GM21360 (cell line): ENCODE measurements at regions not wholly inside any gene's neighbourhood (a gene's known extent, or its start where the extent isn't known, plus 50 kb on each side); places are given as distances from the start of the nearest gene placed in this dataset.

Source experiments
- ATAC-seq: cut with Tn5 transposase; IDR thresholded peaks from one replicate; pipeline ENCODE4 v1.9.1; 2021; ENCODE audit warnings: mild to moderate bottlenecking, moderate library complexity; ENCODE audit not compliant: unreplicated experiment

GRCh38 chr9:79173932-79174331, 397.8 kb upstream of the TLE4 start:
- no peak for ATAC-seq

GRCh38 chr9:79176014-79176697, 395.6 kb upstream of the TLE4 start:
- ATAC-seq: no peak

- ATAC-seq: no peak
Measured at GRCh38 chr9:79184831-79185230, 386.9 kb upstream of the TLE4 start.

- no peak for ATAC-seq
Measured at GRCh38 chr9:79185866-79186265, 385.9 kb upstream of the TLE4 start.

- no peak for ATAC-seq
Measured at GRCh38 chr9:79189511-79189924, 382.2 kb upstream of the TLE4 start.

GRCh38 chr9:79193001-79193400, 378.8 kb upstream of the TLE4 start:
- no peak for ATAC-seq

GRCh38 chr9:79193501-79194223, 378.1 kb upstream of the TLE4 start:
- no peak for ATAC-seq

GRCh38 chr9:79195879-79196278, 375.9 kb upstream of the TLE4 start:
- ATAC-seq: no peak

GRCh38 chr9:79196606-79197005, 375.2 kb upstream of the TLE4 start:
- ATAC-seq: no peak

GRCh38 chr9:79200336-79200735, 371.4 kb upstream of the TLE4 start:
- no peak for ATAC-seq

- ATAC-seq: no peak
Measured at GRCh38 chr9:79201636-79202035, 370.1 kb upstream of the TLE4 start.

GRCh38 chr9:79208791-79209396, 362.9 kb upstream of the TLE4 start:
- no peak for ATAC-seq

GRCh38 chr9:79210541-79211243, 361.1 kb upstream of the TLE4 start:
- no peak for ATAC-seq

- no peak for ATAC-seq
Measured at GRCh38 chr9:79213417-79214125, 358.2 kb upstream of the TLE4 start.

- no peak for ATAC-seq
Measured at GRCh38 chr9:79215821-79216220, 355.9 kb upstream of the TLE4 start.

- ATAC-seq: no peak
Measured at GRCh38 chr9:79220251-79220650, 351.5 kb upstream of the TLE4 start.

GRCh38 chr9:79220666-79221065, 351.1 kb upstream of the TLE4 start:
- ATAC-seq: no peak

- ATAC-seq: no peak
Measured at GRCh38 chr9:79221084-79221483, 350.7 kb upstream of the TLE4 start.

GRCh38 chr9:79222483-79222882, 349.3 kb upstream of the TLE4 start:
- no peak for ATAC-seq

GRCh38 chr9:79224672-79225433, 346.9 kb upstream of the TLE4 start:
- no peak for ATAC-seq
